Lower leg skin (tissue), 4 donors: ENCODE measurements at regions not wholly inside any gene's neighbourhood (a gene's known extent, or its start where the extent isn't known, plus 50 kb on each side); places are given as distances from the start of the nearest gene placed in this dataset.
A peak's percentile ranks its signal among the peaks of the same experiment; 100 is the strongest.

ENCODE experiments used
- DNase-seq, 2 donors: peaks; one replicate each; pipeline ENCODE4 v3.0.0-alpha.2; 2019; ENCODE audit warnings: low spot score in 2 of 2
- H3K4me3 ChIP-seq: fragments of 200-600 bp; sonication (generic); 2 replicates; pipeline ENCODE4 v1.5.1; 2017; ENCODE audit warnings: mild to moderate bottlenecking, low read depth; ENCODE audit not compliant: poor library complexity, severe bottlenecking
- POLR2A ChIP-seq, 2 donors: fragments of 450-650 bp; IDR thresholded peaks; one replicate each; pipeline ENCODE4 v1.6.1; 2016 to 2017; ENCODE audit warnings: antibody characterized with exemption in 2 of 2, mild to moderate bottlenecking in 1 of 2, moderate library complexity in 1 of 2
- WGBS, 2 donors: methylation state at CpG; one replicate each; pipeline ENCODE4 v1.1.5; 2018; 5-methylcytosine and 5-hydroxymethylcytosine counted together
- intact Hi-C: fragments of 100-400 bp; cut with DNase I; formaldehyde crosslinking; loops from one replicate; pipeline ENCODE4 v1.15.0; 2023; ENCODE audit warnings: low total_unique reads
- TF ChIP-seq, protein P1 (sequence below), 3 donors: fragments of 450-650 bp; IDR thresholded peaks; one replicate each; pipeline ENCODE4 v1.5.1; 2016; ENCODE audit warnings: antibody characterized with exemption in 3 of 3, mild to moderate bottlenecking in 3 of 3, moderate library complexity in 2 of 3

DNA sequence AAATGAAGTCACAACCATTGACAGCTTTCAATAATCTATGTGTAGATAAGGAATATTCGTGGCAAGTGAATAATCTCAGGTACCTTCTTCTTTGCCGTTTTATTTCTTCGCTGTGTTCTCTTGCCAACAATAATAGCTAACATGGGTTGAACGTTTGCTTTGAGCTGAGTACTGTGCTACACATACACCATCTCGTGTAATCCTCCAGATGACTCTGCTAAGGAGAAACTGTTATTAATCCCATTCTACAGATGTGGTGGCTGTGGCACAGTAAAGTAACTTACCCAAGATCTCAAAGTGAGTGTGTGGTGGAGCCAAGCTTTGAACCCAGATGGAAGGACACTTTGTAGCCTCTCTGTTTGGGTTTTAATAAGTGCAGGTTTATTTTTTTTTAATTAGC is 179.7 kb downstream of the C9orf152 start:
- intact Hi-C loops: no loop called here

DNA sequence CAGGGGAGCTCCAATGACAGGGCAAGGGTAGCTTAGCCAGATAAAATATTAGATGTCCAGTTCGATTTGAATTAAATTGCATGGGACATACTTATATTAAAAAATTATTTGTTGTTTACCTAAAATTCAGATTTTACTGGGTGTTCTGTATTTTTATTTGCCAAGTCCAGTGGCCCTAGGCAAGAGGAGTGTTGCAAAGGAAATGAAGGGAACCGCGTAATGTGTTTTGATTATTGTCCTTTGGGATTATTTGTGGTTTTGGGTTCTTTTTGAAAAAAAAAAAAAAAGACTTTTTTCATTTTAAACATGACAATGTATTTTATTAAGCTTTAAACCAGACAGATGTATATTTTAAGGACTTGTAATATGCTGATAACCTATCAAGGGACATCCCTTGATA is 179.3 kb downstream of the C9orf152 start:
- intact Hi-C loops: no loop called here
- no peak overlapping the region for H3K4me3 ChIP-seq
- TF ChIP-seq, protein P1, sequence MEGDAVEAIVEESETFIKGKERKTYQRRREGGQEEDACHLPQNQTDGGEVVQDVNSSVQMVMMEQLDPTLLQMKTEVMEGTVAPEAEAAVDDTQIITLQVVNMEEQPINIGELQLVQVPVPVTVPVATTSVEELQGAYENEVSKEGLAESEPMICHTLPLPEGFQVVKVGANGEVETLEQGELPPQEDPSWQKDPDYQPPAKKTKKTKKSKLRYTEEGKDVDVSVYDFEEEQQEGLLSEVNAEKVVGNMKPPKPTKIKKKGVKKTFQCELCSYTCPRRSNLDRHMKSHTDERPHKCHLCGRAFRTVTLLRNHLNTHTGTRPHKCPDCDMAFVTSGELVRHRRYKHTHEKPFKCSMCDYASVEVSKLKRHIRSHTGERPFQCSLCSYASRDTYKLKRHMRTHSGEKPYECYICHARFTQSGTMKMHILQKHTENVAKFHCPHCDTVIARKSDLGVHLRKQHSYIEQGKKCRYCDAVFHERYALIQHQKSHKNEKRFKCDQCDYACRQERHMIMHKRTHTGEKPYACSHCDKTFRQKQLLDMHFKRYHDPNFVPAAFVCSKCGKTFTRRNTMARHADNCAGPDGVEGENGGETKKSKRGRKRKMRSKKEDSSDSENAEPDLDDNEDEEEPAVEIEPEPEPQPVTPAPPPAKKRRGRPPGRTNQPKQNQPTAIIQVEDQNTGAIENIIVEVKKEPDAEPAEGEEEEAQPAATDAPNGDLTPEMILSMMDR (IDR thresholded peaks at IDR 0.05): no peak
- no peak for TF ChIP-seq POLR2A (IDR thresholded peaks at IDR 0.05)
- WGBS, 2 donors: 74 to 75% methylated on average over 3 of the region's 3 CpGs
- DNase-seq: no peak

More for the DNA sequence above, 179.7 kb downstream of the C9orf152 start:
- 72 to 78% methylated on average over 5 of the region's 5 CpGs for WGBS, 2 donors
- TF ChIP-seq, protein P1 (IDR thresholded peaks at IDR 0.05): no peak
- no peak for TF ChIP-seq POLR2A (IDR thresholded peaks at IDR 0.05)
- DNase-seq: no peak
- H3K4me3 ChIP-seq: no peak overlapping the region

DNA sequence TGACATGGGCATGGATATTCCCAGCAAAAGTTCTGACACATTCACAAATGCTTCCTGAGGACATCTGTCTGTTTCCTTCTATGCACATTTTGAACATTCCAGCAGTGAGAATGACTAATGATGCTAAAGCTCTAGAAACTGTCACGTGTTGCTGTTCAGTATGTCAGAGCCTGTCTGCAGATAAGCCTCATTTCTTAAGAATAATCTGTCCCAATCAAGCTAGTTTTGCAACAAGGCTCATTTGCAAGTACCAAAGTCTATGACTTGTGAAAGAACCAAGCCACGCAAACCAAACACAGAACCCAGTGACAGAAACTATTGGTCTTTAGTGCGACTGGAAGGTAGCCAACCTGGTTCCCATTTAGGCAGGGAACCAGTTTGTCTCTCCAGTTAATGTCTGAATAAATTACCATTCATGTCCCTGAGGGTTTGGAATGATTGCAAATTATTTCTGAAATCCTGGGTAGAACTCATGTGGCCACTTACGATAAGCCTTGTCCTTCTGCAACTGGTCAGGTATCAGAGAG is 178.5 kb downstream of the C9orf152 start:
- WGBS, 2 donors: 26 to 31% methylated on average over 4 of the region's 4 CpGs
- TF ChIP-seq POLR2A (IDR thresholded peaks at IDR 0.05): no peak
- TF ChIP-seq, protein P1 (IDR thresholded peaks at IDR 0.05): no peak
- intact Hi-C loops: no loop called here
- H3K4me3 ChIP-seq: no peak overlapping the region
- peak; percentile 37 to 53 for DNase-seq

DNA sequence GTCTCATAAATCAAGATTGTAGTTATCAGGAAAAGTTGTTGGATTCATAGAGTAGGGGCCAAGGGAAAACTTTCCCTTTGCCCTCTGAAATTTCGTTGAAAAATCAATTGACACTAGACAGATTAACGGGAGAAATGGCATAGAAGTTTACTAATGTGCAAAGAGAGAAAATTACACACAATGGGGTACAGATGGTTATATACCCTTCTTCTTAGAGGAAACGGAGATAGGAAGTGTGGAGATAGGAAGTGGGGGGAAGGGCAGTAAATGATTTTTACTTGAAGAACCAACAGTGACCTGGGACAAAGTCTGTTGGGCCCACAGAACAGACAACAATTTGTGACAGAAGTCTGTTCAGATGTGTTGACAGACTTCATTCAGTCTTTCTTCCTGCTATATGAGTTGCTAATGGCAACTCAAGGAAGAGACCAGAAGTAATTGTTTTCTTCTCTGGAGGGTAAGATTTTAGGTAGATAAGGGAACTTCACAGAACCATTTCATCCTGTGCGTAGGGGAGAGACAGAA is 177.9 kb downstream of the C9orf152 start:
- 75 to 77% methylated on average over 4 of the region's 4 CpGs for WGBS, 2 donors
- no peak overlapping the region for H3K4me3 ChIP-seq
- DNase-seq: peak in 1 of 2 donors; percentile 18
- intact Hi-C loops: no loop called here
- TF ChIP-seq, protein P1 (IDR thresholded peaks at IDR 0.05): no peak
- TF ChIP-seq POLR2A (IDR thresholded peaks at IDR 0.05): no peak

DNA sequence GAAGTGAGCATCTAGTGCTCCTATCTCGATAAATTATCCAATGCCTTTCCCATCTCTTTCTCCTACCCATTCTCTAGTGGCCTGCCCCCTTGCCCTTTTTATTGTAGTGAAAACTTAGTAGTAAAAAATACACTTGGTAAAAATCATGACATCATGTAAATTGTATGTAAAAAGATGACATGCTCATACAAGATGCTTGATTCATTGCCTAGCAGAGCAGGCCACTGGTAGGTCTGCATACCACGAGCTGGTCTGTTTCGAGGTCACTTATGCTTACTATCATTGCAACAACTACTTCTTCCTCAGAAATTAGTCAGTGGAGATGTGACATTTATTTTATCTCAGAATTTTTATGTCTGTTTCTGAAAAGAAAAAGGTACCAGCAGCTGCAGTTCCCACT is 177.3 kb downstream of the C9orf152 start:
- TF ChIP-seq, protein P1 (IDR thresholded peaks at IDR 0.05): no peak
- TF ChIP-seq POLR2A (IDR thresholded peaks at IDR 0.05): no peak
- 74 to 78% methylated on average over 3 of the region's 3 CpGs for WGBS, 2 donors

More for the DNA sequence above, 177.3 kb downstream of the C9orf152 start:
- no peak for DNase-seq
- intact Hi-C loops: no loop called here
- no peak overlapping the region for H3K4me3 ChIP-seq
